SJSA1 (cell line): ENCODE measurements at regions not wholly inside any gene's neighbourhood (a gene's known extent, or its start where the extent isn't known, plus 50 kb on each side); places are given as distances from the start of the nearest gene placed in this dataset.
"Not testable (repeated sequence)": the region's sequence is repeated elsewhere in the genome, so short reads cannot be mapped to it uniquely, and the experiment has no call there.

Experiments used
- DNase-seq, 2 experiments: peaks; one replicate each; pipeline ENCODE4 v3.0.0-alpha.2; 2015 to 2020; ENCODE audit warnings: low spot score in 2 of 2, low read depth in 1 of 2
- H3K27ac ChIP-seq: fragments of 250-450 bp; sonication (Bioruptor Pico); 2 replicates; pipeline ENCODE4 v1.5.1; 2020; ENCODE audit warnings: mild to moderate bottlenecking, moderate library complexity
- H3K27me3 ChIP-seq: fragments of 250-450 bp; sonication (Bioruptor Pico); replicated peaks from 2 replicates; pipeline ENCODE4 v1.5.1; 2020; ENCODE audit warnings: mild to moderate bottlenecking, moderate library complexity
- H3K36me3 ChIP-seq: fragments of 250-450 bp; sonication (Bioruptor Pico); 2 replicates; pipeline ENCODE4 v1.5.1; 2020; ENCODE audit warnings: mild to moderate bottlenecking
- H3K4me1 ChIP-seq: fragments of 250-450 bp; sonication (Bioruptor Pico); replicated peaks from 2 replicates; pipeline ENCODE4 v1.6.1; 2021; ENCODE audit warnings: mild to moderate bottlenecking
- H3K4me3 ChIP-seq: fragments of 250-450 bp; sonication (Bioruptor Pico); 2 replicates; pipeline ENCODE4 v1.5.1; 2020; ENCODE audit warnings: mild to moderate bottlenecking
- H3K9me3 ChIP-seq: fragments of 250-450 bp; sonication (Bioruptor Pico); replicated peaks from 2 replicates; pipeline ENCODE4 v1.5.1; 2020; ENCODE audit warnings: mild to moderate bottlenecking

- H3K27ac ChIP-seq: no peak overlapping the region
- H3K9me3 ChIP-seq: no peaks in the 10 kb centered on the region
- no peaks in the 10 kb centered on the region for H3K36me3 ChIP-seq
- no peaks in the 10 kb centered on the region for H3K4me1 ChIP-seq
- H3K4me3 ChIP-seq: no peak overlapping the region
- no peaks in the 10 kb centered on the region for H3K27me3 ChIP-seq
- no peak for DNase-seq
These were observed 1147.1 kb downstream of the CNTNAP5 start for GRCh38 chr2:125172181-125172580.

GRCh38 chr2:125175415-125175814 is 1150.3 kb downstream of the CNTNAP5 start:
- no peaks in the 10 kb centered on the region for H3K36me3 ChIP-seq
- no peaks in the 10 kb centered on the region for H3K4me1 ChIP-seq
- DNase-seq: no peak
- no peak overlapping the region for H3K4me3 ChIP-seq
- H3K27me3 ChIP-seq: no peaks in the 10 kb centered on the region
- no peak overlapping the region for H3K27ac ChIP-seq
- 0 out of 2 replicates have a peak, but pooled peaks cover 2% of the 10 kb centered on the region for H3K9me3 ChIP-seq

- no peak for DNase-seq
- H3K4me1 ChIP-seq: no peaks in the 10 kb centered on the region
- H3K4me3 ChIP-seq: no peak overlapping the region
- no peaks in the 10 kb centered on the region for H3K27me3 ChIP-seq
- H3K27ac ChIP-seq: no peak overlapping the region
- H3K36me3 ChIP-seq: no peaks in the 10 kb centered on the region
- H3K9me3 ChIP-seq: peaks cover 3% of the 10 kb centered on the region
These were observed 1160.7 kb downstream of the CNTNAP5 start for GRCh38 chr2:125185691-125186270.

- DNase-seq: no peak
- H3K27ac ChIP-seq: no peak overlapping the region
- H3K27me3 ChIP-seq: no peaks in the 10 kb centered on the region
- H3K36me3 ChIP-seq: no peaks in the 10 kb centered on the region
- no peak overlapping the region for H3K4me3 ChIP-seq
- no peaks in the 10 kb centered on the region; the same call in 1 of the 2 replicates for H3K9me3 ChIP-seq
- H3K4me1 ChIP-seq: no peaks in the 10 kb centered on the region
These were observed 1182.3 kb downstream of the CNTNAP5 start for GRCh38 chr2:125207431-125207830.

GRCh38 chr2:125216321-125216720 is 1191.2 kb downstream of the CNTNAP5 start:
- Histone ChIP-seq H3K4me1 (no peaks in the 10 kb centered on the region), H3K9me3 (0 out of 2 replicates have a peak, but pooled peaks cover 4% of the 10 kb centered on the region), H3K27ac (no peak overlapping the region), H3K27me3 (no peaks in the 10 kb centered on the region), H3K4me3 (no peak overlapping the region), H3K36me3 (no peaks in the 10 kb centered on the region)
- no peak for DNase-seq

GRCh38 chr2:125224188-125224587 is 1199.1 kb downstream of the CNTNAP5 start:
- no peak for DNase-seq
- H3K4me3 ChIP-seq: no peak overlapping the region

GRCh38 chr2:125224830-125225229 is 1199.7 kb downstream of the CNTNAP5 start:
- no peak for DNase-seq
- no peaks in the 10 kb centered on the region for H3K36me3 ChIP-seq
- 0 out of 2 replicates have a peak, but pooled peaks cover 7% of the 10 kb centered on the region for H3K9me3 ChIP-seq
- H3K4me1 ChIP-seq: no peaks in the 10 kb centered on the region
- no peaks in the 10 kb centered on the region for H3K27me3 ChIP-seq
- H3K4me3 ChIP-seq: no peak overlapping the region
- no peak overlapping the region for H3K27ac ChIP-seq

More at GRCh38 chr2:125224188-125224587, 1199.1 kb downstream of the CNTNAP5 start:
- Histone ChIP-seq H3K27ac (no peak overlapping the region), H3K36me3 (no peaks in the 10 kb centered on the region), H3K4me1 (no peaks in the 10 kb centered on the region), H3K9me3 (0 out of 2 replicates have a peak, but pooled peaks cover 7% of the 10 kb centered on the region), H3K27me3 (no peaks in the 10 kb centered on the region)

- Histone ChIP-seq H3K9me3 (0 out of 2 replicates have a peak, but pooled peaks cover 3% of the 10 kb centered on the region), H3K4me3 (no peak overlapping the region), H3K27me3 (no peaks in the 10 kb centered on the region), H3K4me1 (no peaks in the 10 kb centered on the region), H3K36me3 (no peaks in the 10 kb centered on the region), H3K27ac (no peak overlapping the region)
- DNase-seq: no peak
These were observed 1202.8 kb downstream of the CNTNAP5 start for GRCh38 chr2:125227843-125228392.

GRCh38 chr2:125240870-125241269 is 1215.8 kb downstream of the CNTNAP5 start:
- DNase-seq: no peak
- Histone ChIP-seq H3K27ac (no peak overlapping the region), H3K4me1 (no peaks in the 10 kb centered on the region), H3K36me3 (no peaks in the 10 kb centered on the region), H3K27me3 (no peaks in the 10 kb centered on the region), H3K4me3 (no peak overlapping the region), H3K9me3 (peaks cover 5% of the 10 kb centered on the region; the same call in 1 of the 2 replicates)

- H3K27me3 ChIP-seq: no peaks in the 10 kb centered on the region
- no peaks in the 10 kb centered on the region for H3K36me3 ChIP-seq
- DNase-seq: no peak
- 0 out of 2 replicates have a peak, but pooled peaks cover 2% of the 10 kb centered on the region for H3K9me3 ChIP-seq
- no peak overlapping the region for H3K27ac ChIP-seq
- no peak overlapping the region for H3K4me3 ChIP-seq
- H3K4me1 ChIP-seq: no peaks in the 10 kb centered on the region
These were observed 1218.0 kb downstream of the CNTNAP5 start for GRCh38 chr2:125243074-125243473.

GRCh38 chr2:125254010-125254409 is 1228.9 kb downstream of the CNTNAP5 start:
- DNase-seq: no peak
- H3K27ac ChIP-seq: no peak overlapping the region

GRCh38 chr2:125259451-125259850 is 1234.4 kb downstream of the CNTNAP5 start:
- H3K27me3 ChIP-seq: no peaks in the 10 kb centered on the region
- H3K36me3 ChIP-seq: no peaks in the 10 kb centered on the region
- H3K9me3 ChIP-seq: no peaks in the 10 kb centered on the region
- no peaks in the 10 kb centered on the region for H3K4me1 ChIP-seq
- H3K27ac ChIP-seq: no peak overlapping the region
- no peak for DNase-seq
- no peak overlapping the region for H3K4me3 ChIP-seq

More at GRCh38 chr2:125254010-125254409, 1228.9 kb downstream of the CNTNAP5 start:
- Histone ChIP-seq H3K36me3 (no peaks in the 10 kb centered on the region), H3K9me3 (no peaks in the 10 kb centered on the region), H3K4me1 (no peaks in the 10 kb centered on the region), H3K27me3 (no peaks in the 10 kb centered on the region), H3K4me3 (no peak overlapping the region)

- H3K4me1 ChIP-seq, H3K4me3 ChIP-seq, DNase-seq, H3K27me3 ChIP-seq, H3K27ac ChIP-seq, H3K36me3 ChIP-seq, H3K9me3 ChIP-seq: not testable (repeated sequence)
These were observed 1235.4 kb downstream of the CNTNAP5 start for GRCh38 chr2:125260366-125260930.

GRCh38 chr2:125264453-125264852 is 1239.4 kb downstream of the CNTNAP5 start:
- Histone ChIP-seq H3K4me3 (no peak overlapping the region), H3K9me3 (no peaks in the 10 kb centered on the region), H3K36me3 (no peaks in the 10 kb centered on the region), H3K4me1 (no peaks in the 10 kb centered on the region), H3K27me3 (no peaks in the 10 kb centered on the region), H3K27ac (no peak overlapping the region)
- DNase-seq: no peak
